ENCODE measurements at regions not wholly inside any gene's neighbourhood (a gene's known extent, or its start where the extent isn't known, plus 50 kb on each side); places are given as distances from the start of the nearest gene placed in this dataset.

DNA sequence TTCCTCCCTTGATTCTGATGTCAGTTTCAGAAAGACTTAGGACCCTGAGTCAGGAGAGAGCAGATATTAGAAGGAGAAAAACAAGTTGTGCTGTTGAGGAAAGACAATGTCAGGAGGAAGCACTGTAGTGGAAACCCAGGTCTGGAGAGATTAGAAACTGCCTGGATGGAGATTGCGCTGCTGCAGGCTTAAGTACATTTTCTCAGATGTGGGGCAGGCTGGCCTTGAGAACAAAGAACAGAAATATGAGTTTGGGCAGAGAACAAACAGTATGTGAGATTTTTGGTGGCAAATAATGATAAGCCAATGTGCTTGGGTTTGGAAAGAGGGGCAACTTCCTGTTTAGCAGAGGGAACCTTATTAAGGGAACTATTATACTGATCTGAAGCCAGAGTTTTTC is 74.3 kb upstream of the PRMT8 start:
- no peaks in the 10 kb centered on the region for H3K79me2 ChIP-seq (ENCODE audit: insufficient read depth, low read length)
- TF ChIP-seq CTCF (IDR thresholded peaks at IDR 0.05; ENCODE audit: extremely low read depth, low read depth, low read length): no peak
- no peak overlapping the region for H3K4me3 ChIP-seq (ENCODE audit: insufficient read depth, low read length)
- no peak for DNase-seq (ENCODE audit: insufficient read length, low spot score, missing footprints)
- no peaks in the 10 kb centered on the region for H3K36me3 ChIP-seq (ENCODE audit: insufficient read depth, low read length)
- H4K20me1 ChIP-seq (ENCODE audit: insufficient read depth, low read length): no peaks in the 10 kb centered on the region
- H3K4me1 ChIP-seq (ENCODE audit: insufficient read depth, low read length): no peaks in the 10 kb centered on the region
- no peaks in the 10 kb centered on the region for H3K9me3 ChIP-seq (ENCODE audit: low read depth, low read length)
- no peak overlapping the region for H2AFZ ChIP-seq (ENCODE audit: low read length)
- H3K27ac ChIP-seq (ENCODE audit: low read depth, low read length): no peak overlapping the region
- peaks cover 4% of the 10 kb centered on the region for H3K27me3 ChIP-seq (ENCODE audit: insufficient read depth, low read length)
- H3K4me2 ChIP-seq (ENCODE audit: insufficient read depth, low read length): no peak overlapping the region

GRCh38 chr12:3417113-3417512 is 73.9 kb upstream of the PRMT8 start:
- H2AFZ ChIP-seq (ENCODE audit: low read length): no peak overlapping the region
- no peak overlapping the region for H3K27ac ChIP-seq (ENCODE audit: low read depth, low read length)
- no peak for TF ChIP-seq CTCF (IDR thresholded peaks at IDR 0.05; ENCODE audit: extremely low read depth, low read depth, low read length)
- H3K27me3 ChIP-seq (ENCODE audit: insufficient read depth, low read length): peaks cover 4% of the 10 kb centered on the region
- no peak overlapping the region for H3K4me3 ChIP-seq (ENCODE audit: insufficient read depth, low read length)
- DNase-seq (ENCODE audit: insufficient read length, low spot score, missing footprints): no peak
- H4K20me1 ChIP-seq (ENCODE audit: insufficient read depth, low read length): no peaks in the 10 kb centered on the region
- H3K4me2 ChIP-seq (ENCODE audit: insufficient read depth, low read length): no peak overlapping the region
- H3K4me1 ChIP-seq (ENCODE audit: insufficient read depth, low read length): no peaks in the 10 kb centered on the region
- H3K36me3 ChIP-seq (ENCODE audit: insufficient read depth, low read length): no peaks in the 10 kb centered on the region
- H3K79me2 ChIP-seq (ENCODE audit: insufficient read depth, low read length): no peaks in the 10 kb centered on the region
- H3K9me3 ChIP-seq (ENCODE audit: low read depth, low read length): no peaks in the 10 kb centered on the region

- DNase-seq (ENCODE audit: insufficient read length, low spot score, missing footprints): no peak
- Histone ChIP-seq H3K9me3 (ENCODE audit: low read depth, low read length) (no peaks in the 10 kb centered on the region), H4K20me1 (ENCODE audit: insufficient read depth, low read length) (no peaks in the 10 kb centered on the region), H3K27me3 (ENCODE audit: insufficient read depth, low read length) (peaks cover 4% of the 10 kb centered on the region), H3K79me2 (ENCODE audit: insufficient read depth, low read length) (no peaks in the 10 kb centered on the region), H2AFZ (ENCODE audit: low read length) (no peak overlapping the region), H3K4me1 (ENCODE audit: insufficient read depth, low read length) (no peaks in the 10 kb centered on the region), H3K36me3 (ENCODE audit: insufficient read depth, low read length) (no peaks in the 10 kb centered on the region), H3K27ac (ENCODE audit: low read depth, low read length) (no peak overlapping the region), H3K4me2 (ENCODE audit: insufficient read depth, low read length) (no peak overlapping the region), H3K4me3 (ENCODE audit: insufficient read depth, low read length) (no peak overlapping the region)
- no peak for TF ChIP-seq CTCF (IDR thresholded peaks at IDR 0.05; ENCODE audit: extremely low read depth, low read depth, low read length)
Measured at GRCh38 chr12:3417937-3418462, 73.0 kb upstream of the PRMT8 start.

- Histone ChIP-seq H3K27ac (ENCODE audit: low read depth, low read length) (no peak overlapping the region), H3K9me3 (ENCODE audit: low read depth, low read length) (no peaks in the 10 kb centered on the region), H3K4me3 (ENCODE audit: insufficient read depth, low read length) (no peak overlapping the region), H3K36me3 (ENCODE audit: insufficient read depth, low read length) (no peaks in the 10 kb centered on the region), H3K27me3 (ENCODE audit: insufficient read depth, low read length) (peaks cover 4% of the 10 kb centered on the region), H3K4me1 (ENCODE audit: insufficient read depth, low read length) (no peaks in the 10 kb centered on the region), H3K4me2 (ENCODE audit: insufficient read depth, low read length) (no peak overlapping the region), H4K20me1 (ENCODE audit: insufficient read depth, low read length) (no peaks in the 10 kb centered on the region), H2AFZ (ENCODE audit: low read length) (no peak overlapping the region), H3K79me2 (ENCODE audit: insufficient read depth, low read length) (no peaks in the 10 kb centered on the region)
- no peak for DNase-seq (ENCODE audit: insufficient read length, low spot score, missing footprints)
- TF ChIP-seq CTCF (IDR thresholded peaks at IDR 0.05; ENCODE audit: extremely low read depth, low read depth, low read length): no peak
Measured at GRCh38 chr12:3418609-3419390, 72.2 kb upstream of the PRMT8 start.

All from osteoblast (primary cell).